Kidney epithelial cell (primary cell): ENCODE measurements at regions not wholly inside any gene's neighbourhood (a gene's known extent, or its start where the extent isn't known, plus 50 kb on each side); places are given as distances from the start of the nearest gene placed in this dataset.

Experiments
- DNase-seq: peaks from one replicate; pipeline ENCODE4 v3.0.0-alpha.2; 2010; ENCODE audit warnings: low read depth
- H3K27me3 ChIP-seq: 2 replicates; pipeline ENCODE4 v1.6.0; 2011; ENCODE audit warnings: low read length; ENCODE audit not compliant: control insufficient read depth, insufficient read depth
- H3K36me3 ChIP-seq: 2 replicates; pipeline ENCODE4 v1.5.1; 2011; ENCODE audit warnings: low read length; ENCODE audit not compliant: control insufficient read depth, insufficient read depth
- H3K4me3 ChIP-seq: 2 replicates; pipeline ENCODE4 v1.5.1; 2011; ENCODE audit warnings: low read depth, mild to moderate bottlenecking, control low read depth, low read length
- TF ChIP-seq, protein P1 (sequence below): IDR thresholded peaks from 2 replicates; pipeline ENCODE4 v1.5.1; 2011; ENCODE audit warnings: mild to moderate bottlenecking, moderate library complexity, low read length, control low read depth, inconsistent platforms; ENCODE audit not compliant: insufficient read depth, poor library complexity, severe bottlenecking

DNA sequence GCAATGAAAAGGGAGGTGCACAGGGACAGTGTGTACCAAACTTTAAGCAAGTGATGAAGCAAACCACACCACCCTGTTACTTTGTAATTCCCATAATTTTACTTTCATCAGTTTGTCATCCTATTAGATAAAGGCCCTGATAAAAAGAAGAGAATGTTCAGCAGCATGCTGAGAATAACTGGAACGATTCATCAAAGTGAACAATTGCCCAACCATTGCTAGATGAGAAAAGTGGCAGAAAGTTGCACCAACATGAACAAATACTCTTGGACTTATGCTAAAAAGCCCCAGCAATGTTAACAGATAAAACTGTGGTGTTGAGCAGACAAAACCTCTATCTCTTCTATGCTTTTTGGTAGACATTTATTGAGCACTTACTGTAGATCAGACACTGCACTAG, 75.5 kb upstream of the PCGF5 start:
- TF ChIP-seq, protein P1, sequence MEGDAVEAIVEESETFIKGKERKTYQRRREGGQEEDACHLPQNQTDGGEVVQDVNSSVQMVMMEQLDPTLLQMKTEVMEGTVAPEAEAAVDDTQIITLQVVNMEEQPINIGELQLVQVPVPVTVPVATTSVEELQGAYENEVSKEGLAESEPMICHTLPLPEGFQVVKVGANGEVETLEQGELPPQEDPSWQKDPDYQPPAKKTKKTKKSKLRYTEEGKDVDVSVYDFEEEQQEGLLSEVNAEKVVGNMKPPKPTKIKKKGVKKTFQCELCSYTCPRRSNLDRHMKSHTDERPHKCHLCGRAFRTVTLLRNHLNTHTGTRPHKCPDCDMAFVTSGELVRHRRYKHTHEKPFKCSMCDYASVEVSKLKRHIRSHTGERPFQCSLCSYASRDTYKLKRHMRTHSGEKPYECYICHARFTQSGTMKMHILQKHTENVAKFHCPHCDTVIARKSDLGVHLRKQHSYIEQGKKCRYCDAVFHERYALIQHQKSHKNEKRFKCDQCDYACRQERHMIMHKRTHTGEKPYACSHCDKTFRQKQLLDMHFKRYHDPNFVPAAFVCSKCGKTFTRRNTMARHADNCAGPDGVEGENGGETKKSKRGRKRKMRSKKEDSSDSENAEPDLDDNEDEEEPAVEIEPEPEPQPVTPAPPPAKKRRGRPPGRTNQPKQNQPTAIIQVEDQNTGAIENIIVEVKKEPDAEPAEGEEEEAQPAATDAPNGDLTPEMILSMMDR: no peak
- no peaks in the 10 kb centered on the region for H3K36me3 ChIP-seq
- no peak overlapping the region for H3K4me3 ChIP-seq
- no peaks in the 10 kb centered on the region for H3K27me3 ChIP-seq
- no peak for DNase-seq

- H3K27me3 ChIP-seq: no peaks in the 10 kb centered on the region
- TF ChIP-seq, protein P1: no peak
- no peaks in the 10 kb centered on the region for H3K36me3 ChIP-seq
- DNase-seq: no peak
- no peak overlapping the region for H3K4me3 ChIP-seq
These were observed 74.3 kb upstream of the PCGF5 start for GRCh38 chr10:91146146-91146545.

GRCh38 chr10:91149550-91149949, 70.9 kb upstream of the PCGF5 start:
- Histone ChIP-seq H3K4me3 (no peak overlapping the region), H3K27me3 (no peaks in the 10 kb centered on the region), H3K36me3 (no peaks in the 10 kb centered on the region)
- TF ChIP-seq, protein P1: no peak
- no peak for DNase-seq

GRCh38 chr10:91150631-91151030, 69.8 kb upstream of the PCGF5 start:
- no peaks in the 10 kb centered on the region for H3K27me3 ChIP-seq
- TF ChIP-seq, protein P1: no peak
- no peak for DNase-seq
- H3K36me3 ChIP-seq: no peaks in the 10 kb centered on the region
- no peak overlapping the region for H3K4me3 ChIP-seq

DNA sequence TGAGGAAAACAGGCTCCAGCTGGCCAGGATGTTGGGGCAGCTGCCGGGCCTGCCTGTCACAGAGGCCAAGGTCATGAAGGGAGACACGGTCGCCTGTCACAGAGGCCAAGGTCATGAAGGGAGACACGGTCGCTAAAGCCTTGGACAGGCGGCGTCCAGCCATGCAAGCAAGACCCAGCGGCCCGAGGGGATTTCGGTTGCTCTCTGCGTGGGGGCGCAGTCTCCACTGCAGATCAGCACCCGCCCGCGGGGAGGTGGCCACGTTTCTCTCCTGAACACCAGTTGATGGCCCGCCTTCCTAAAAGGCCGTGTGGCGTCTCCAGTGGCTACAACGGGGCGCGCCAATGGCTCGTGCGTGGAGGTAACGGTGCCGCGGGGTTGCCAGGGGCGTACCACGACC, 67.0 kb upstream of the PCGF5 start:
- Histone ChIP-seq H3K4me3 (no peak overlapping the region), H3K27me3 (no peaks in the 10 kb centered on the region), H3K36me3 (no peaks in the 10 kb centered on the region)
- no peak for DNase-seq
- TF ChIP-seq, protein P1: no peak

DNA sequence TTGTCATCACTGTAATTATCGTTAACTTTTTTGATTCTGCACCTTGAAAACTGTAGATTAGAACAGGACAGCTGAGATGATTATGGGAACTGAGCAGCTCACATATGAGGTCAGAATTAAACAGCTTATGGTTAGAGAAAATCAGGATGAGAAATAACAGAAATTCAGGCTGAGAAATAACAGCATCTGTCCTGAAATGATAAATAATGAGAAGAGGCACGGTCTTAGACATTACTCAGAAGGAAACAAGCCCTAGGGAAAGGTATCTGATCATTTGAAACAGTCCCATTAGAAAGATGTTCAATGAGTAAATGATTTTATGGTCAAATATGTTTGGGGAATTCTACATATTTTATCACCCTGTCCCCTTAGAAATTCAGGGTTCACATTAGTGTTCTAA, 65.6 kb upstream of the PCGF5 start:
- TF ChIP-seq, protein P1: no peak
- no peak for DNase-seq
- Histone ChIP-seq H3K36me3 (no peaks in the 10 kb centered on the region), H3K27me3 (no peaks in the 10 kb centered on the region), H3K4me3 (no peak overlapping the region)
